RWPE1 (cell line): ENCODE measurements at regions not wholly inside any gene's neighbourhood (a gene's known extent, or its start where the extent isn't known, plus 50 kb on each side); places are given as distances from the start of the nearest gene placed in this dataset.

Experiments used
- CTCF ChIA-PET: fragments of 350-600 bp; sonication (Branson Sonifier 250); formaldehyde crosslinking; extraction: SDS; loops from one replicate; lab custom pipeline; 2021; lab: Yijun Ruan, JAX
- POLR2A ChIA-PET: fragments of 400-600 bp; formaldehyde crosslinking; extraction: SDS; loops from one replicate; lab custom pipeline; 2020; ENCODE audit warnings: antibody characterized with exemption; ENCODE audit not compliant: low non-redundant PET; lab: Yijun Ruan, JAX
- DNase-seq: peaks from one replicate; pipeline ENCODE4 v3.0.0; 2012; ENCODE audit warnings: low spot score
- H3K27ac ChIP-seq: fragments of 450-650 bp; 2 replicates; pipeline ENCODE4 v1.5.1; 2017
- CTCF ChIP-seq: fragments of 450-650 bp; conservative IDR thresholded peaks from 2 replicates; pipeline ENCODE4 v1.5.1; 2017; ENCODE audit warnings: low read depth, mild to moderate bottlenecking

GRCh38 chr1:163864207-163864606 is 542.5 kb downstream of the NUF2 start:
- TF ChIP-seq CTCF = no peak
- POLR2A ChIA-PET = no interaction called here
- CTCF ChIA-PET = interaction anchor here (0.8 kb wide), 1 partner anchor 10 kb away, joined by 4 read pairs; no protein-coding TSS in a partner anchor
- H3K27ac ChIP-seq = no peak overlapping the region
- no peak for DNase-seq

DNA sequence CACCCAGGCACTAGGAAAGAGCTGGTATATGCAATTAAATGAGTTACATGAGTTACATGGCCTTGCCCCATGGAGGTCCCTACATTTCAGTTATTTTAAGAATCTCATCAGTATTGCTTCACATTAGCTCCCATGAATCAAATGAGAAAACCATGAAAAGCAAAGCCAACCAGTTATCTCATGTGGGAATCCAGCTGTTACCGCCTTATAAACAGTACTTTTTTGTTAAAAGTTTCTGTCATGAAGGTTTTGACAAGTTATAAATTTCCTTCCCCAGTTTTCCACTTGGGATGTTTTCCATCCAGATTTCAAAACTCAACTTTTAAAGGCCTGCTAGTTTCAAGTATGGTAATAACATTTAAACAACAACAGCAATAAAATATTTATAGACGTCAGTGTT is 544.8 kb downstream of the NUF2 start:
- POLR2A ChIA-PET = no interaction called here
- H3K27ac ChIP-seq = no peak overlapping the region
- TF ChIP-seq CTCF = no peak
- DNase-seq = no peak
- CTCF ChIA-PET = no interaction called here

GRCh38 chr1:163870666-163871065 is 548.9 kb downstream of the NUF2 start:
- no peak overlapping the region for H3K27ac ChIP-seq
- DNase-seq = no peak
- POLR2A ChIA-PET = no interaction called here
- CTCF ChIA-PET = no interaction called here
- no peak for TF ChIP-seq CTCF

- no peak overlapping the region for H3K27ac ChIP-seq
- POLR2A ChIA-PET = no interaction called here
- CTCF ChIA-PET = no interaction called here
- no peak for DNase-seq
- TF ChIP-seq CTCF = no peak
Measured at GRCh38 chr1:163872067-163872466, 550.3 kb downstream of the NUF2 start.

DNA sequence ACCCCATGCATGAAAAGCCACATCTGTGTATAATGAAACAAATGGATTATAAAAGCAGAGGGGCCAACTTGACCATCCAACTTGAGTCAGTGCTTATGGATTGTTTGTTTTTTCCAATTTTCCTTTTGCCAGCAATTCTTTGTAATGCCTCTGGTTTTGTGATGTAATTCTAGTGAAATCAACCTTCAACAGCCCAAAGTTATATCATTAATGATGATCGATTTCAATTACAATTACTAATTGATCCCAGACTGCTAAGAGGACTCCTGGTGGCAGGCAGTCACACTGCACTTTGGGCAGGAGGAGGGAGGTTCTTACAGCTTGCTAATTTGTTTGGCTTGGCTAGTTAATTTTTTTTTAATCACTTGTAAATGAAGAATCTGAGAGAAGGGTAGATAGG is 552.3 kb downstream of the NUF2 start:
- ChIA-PET CTCF (interaction anchor here (0.6 to 1.0 kb wide), 2 partner anchors 9 to 11 kb away, joined by 4 to 5 read pairs; no protein-coding TSS in a partner anchor), POLR2A (no interaction called here)
- no peak for DNase-seq
- H3K27ac ChIP-seq = no peak overlapping the region
- no peak for TF ChIP-seq CTCF

DNA sequence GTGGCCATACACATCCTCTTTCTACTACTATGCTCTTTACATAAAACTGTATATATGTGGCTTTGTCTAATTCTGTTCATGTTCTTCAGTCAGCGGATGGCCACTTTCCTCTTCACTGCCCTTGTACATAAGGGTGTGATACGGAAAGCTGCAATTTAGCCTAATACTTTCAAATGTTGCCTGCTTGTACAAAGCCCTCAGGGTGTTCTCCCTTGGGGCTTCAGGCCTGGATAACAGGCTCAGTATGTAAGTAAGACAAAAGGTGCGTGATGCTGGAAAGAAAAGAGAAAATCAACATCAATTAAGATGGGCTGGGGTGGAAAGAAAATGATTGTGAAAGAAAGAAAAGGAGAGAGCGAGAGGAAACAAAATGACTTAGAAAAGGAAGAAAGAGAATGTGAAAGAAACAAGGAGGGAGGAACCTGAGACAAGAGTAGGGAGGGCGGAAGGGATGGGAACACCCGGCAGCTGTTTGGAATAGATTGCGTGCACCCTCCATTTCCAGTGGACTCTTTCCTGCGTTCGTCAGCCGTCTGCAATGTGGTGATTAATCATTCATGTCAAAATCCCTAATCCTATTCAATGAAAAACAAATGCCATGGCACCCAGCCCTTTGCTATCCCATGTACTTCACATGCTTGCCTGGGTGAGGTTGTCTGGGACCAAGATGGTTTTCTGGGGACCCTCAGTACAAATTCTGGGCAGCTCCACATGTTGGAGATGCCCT is 553.6 kb downstream of the NUF2 start:
- CTCF ChIA-PET = no interaction called here
- H3K27ac ChIP-seq = no peak overlapping the region; the same call in 1 of the 2 replicates
- peak; percentile 45 for DNase-seq
- TF ChIP-seq CTCF = no peak
- POLR2A ChIA-PET = no interaction called here
